Psoas muscle (tissue), 7 donors: ENCODE measurements at regions not wholly inside any gene's neighbourhood (a gene's known extent, or its start where the extent isn't known, plus 50 kb on each side); places are given as distances from the start of the nearest gene placed in this dataset.

Source experiments
- ATAC-seq, 4 donors: fragments of 200-7000 bp; cut with Tn5 transposase; one replicate each; pipeline ENCODE4 v1.9.1; 2020; ENCODE audit warnings: moderate library complexity in 3 of 4, mild to moderate bottlenecking in 2 of 4
- DNase-seq, 2 donors: peaks; one replicate each; pipeline ENCODE4 v3.0.0-alpha.2; 2020
- H3K27ac ChIP-seq: fragments of 200-600 bp; one replicate; pipeline ENCODE4 v1.8.0; 2022
- H3K27me3 ChIP-seq, 3 donors: fragments of 200-600 bp in 1 of 3; one replicate each; pipeline versions ENCODE4 v1.6.1 to v1.8.0; 2013 to 2022; ENCODE audit warnings: low read length in 2 of 3, mild to moderate bottlenecking in 2 of 3, moderate library complexity in 1 of 3; ENCODE audit not compliant: insufficient read depth in 3 of 3
- H3K36me3 ChIP-seq, 2 donors: fragments of 200-600 bp in 1 of 2; one replicate each; pipeline versions ENCODE4 v1.6.1 to v1.8.0; 2013 to 2022; ENCODE audit warnings: low read depth in 1 of 2, mild to moderate bottlenecking in 1 of 2, moderate library complexity in 1 of 2; ENCODE audit not compliant: insufficient read depth in 1 of 2
- H3K4me1 ChIP-seq: fragments of 200-600 bp; one replicate; pipeline ENCODE4 v1.8.0; 2022
- H3K4me3 ChIP-seq: fragments of 200-600 bp; one replicate; pipeline ENCODE4 v1.8.0; 2022; ENCODE audit warnings: mild to moderate bottlenecking
- H3K9me3 ChIP-seq: fragments of 200-600 bp; one replicate; pipeline ENCODE4 v1.8.0; 2022
- WGBS, 3 donors: extraction: QIAGEN DNeasy Blood & Tissue Kit; methylation state at CpG; one replicate each; pipeline versions ENCODE4 v1.1.6 to v1.1.7; 2013; 5-methylcytosine and 5-hydroxymethylcytosine counted together
- intact Hi-C, 2 donors: fragments of 100-400 bp; cut with DNase I; formaldehyde crosslinking; loops; one replicate each; pipeline versions ENCODE4 v1.11.0 to v1.14.2; 2022
- TF ChIP-seq, protein P1 (sequence below): fragments of 200-600 bp; IDR thresholded peaks from one replicate; pipeline ENCODE4 v1.8.0; 2022; ENCODE audit warnings: antibody characterized with exemption
- donor health status: healthy with polysubstance abuse.
- donor health status: DM: no; HTN: no; CAD: no; lungs with moderate emphysema.
- donor health status: Bipolar disorder and iron deficiency.
- donor health status: healthy.
- donor health status: DM: yes; HTN: yes; CAD: no.
- donor health status: DM: no; HTN: no; CAD: no.
- donor health status: DM: yes; HTN: yes; CAD: no.

DNA sequence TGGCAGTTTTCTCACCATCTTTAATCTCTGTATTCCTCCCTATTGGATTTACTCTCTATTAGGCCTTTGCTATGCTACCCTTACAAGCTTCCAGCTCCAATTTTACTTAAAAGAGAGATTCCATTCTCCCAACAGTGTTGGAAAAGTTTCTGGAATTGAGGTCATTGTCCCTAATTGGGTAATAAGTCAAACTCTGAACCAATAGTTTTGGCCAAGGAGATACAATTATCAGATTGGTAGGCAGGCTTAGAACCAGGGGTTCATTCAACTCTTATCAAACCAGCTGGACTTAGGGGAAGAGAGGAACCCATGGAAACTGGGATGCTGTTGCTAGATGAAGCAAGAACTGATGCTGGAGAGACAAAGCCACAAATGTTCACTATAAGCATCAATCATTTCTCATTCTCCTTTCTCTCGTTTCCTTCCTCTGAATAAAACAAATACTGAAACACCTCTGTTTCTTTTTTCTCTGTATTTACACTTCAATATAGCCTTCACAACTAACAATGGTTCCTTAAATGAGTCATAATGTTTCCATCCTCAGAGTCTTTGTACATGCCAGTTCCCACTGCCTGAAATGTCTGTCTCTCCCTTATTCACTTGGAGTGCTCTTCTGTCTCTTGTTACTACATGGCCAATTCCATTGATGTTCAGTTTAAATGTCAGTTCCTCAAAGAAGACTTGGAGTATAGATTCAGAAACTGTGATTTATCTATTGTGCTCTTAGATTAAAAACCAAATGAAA, 587.3 kb downstream of the GABRG2 start:
- H3K4me3 ChIP-seq, result no peak overlapping the region
- DNase-seq (no peak), ATAC-seq (no peak)
- H3K27ac ChIP-seq, result no peak overlapping the region
- 62 to 85% (median 75%) methylated on average over 1 of the region's 1 CpG for WGBS, 3 donors
- intact Hi-C loops, result no loop called here
- H3K9me3 ChIP-seq, result no peaks in the 10 kb centered on the region
- no peaks in the 10 kb centered on the region for H3K4me1 ChIP-seq
- H3K27me3 ChIP-seq, result no peaks in the 10 kb centered on the region
- TF ChIP-seq, protein P1, sequence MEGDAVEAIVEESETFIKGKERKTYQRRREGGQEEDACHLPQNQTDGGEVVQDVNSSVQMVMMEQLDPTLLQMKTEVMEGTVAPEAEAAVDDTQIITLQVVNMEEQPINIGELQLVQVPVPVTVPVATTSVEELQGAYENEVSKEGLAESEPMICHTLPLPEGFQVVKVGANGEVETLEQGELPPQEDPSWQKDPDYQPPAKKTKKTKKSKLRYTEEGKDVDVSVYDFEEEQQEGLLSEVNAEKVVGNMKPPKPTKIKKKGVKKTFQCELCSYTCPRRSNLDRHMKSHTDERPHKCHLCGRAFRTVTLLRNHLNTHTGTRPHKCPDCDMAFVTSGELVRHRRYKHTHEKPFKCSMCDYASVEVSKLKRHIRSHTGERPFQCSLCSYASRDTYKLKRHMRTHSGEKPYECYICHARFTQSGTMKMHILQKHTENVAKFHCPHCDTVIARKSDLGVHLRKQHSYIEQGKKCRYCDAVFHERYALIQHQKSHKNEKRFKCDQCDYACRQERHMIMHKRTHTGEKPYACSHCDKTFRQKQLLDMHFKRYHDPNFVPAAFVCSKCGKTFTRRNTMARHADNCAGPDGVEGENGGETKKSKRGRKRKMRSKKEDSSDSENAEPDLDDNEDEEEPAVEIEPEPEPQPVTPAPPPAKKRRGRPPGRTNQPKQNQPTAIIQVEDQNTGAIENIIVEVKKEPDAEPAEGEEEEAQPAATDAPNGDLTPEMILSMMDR, result no peak
- no peaks in the 10 kb centered on the region for H3K36me3 ChIP-seq

DNA sequence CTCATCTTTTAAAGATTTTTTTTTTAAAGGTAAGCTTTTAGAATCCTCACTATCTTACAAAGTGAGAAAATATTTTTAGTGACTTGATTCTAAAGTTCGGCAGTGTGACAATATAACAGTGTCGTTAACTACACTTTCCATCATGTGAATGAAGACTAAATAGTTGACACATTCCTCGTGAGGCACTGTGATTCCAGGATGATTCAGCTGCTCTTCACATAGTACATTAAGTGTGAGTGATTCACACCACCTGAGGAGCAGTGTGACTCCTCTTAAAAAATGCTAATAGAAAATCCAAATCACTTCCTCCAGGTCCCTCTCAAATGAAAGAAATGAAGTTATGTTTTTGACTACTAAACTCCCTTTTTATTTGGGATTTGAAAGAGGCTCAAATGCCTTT, 589.5 kb downstream of the GABRG2 start:
- 67 to 73% (median 69%) methylated on average over 3 of the region's 3 CpGs for WGBS, 3 donors
- TF ChIP-seq, protein P1, result no peak
- no peaks in the 10 kb centered on the region for H3K36me3 ChIP-seq
- H3K27me3 ChIP-seq, result no peaks in the 10 kb centered on the region
- ATAC-seq (no peak), DNase-seq (no peak)
- intact Hi-C loops, result no loop called here
- H3K9me3 ChIP-seq, result no peaks in the 10 kb centered on the region
- no peaks in the 10 kb centered on the region for H3K4me1 ChIP-seq
- H3K4me3 ChIP-seq, result no peak overlapping the region
- no peak overlapping the region for H3K27ac ChIP-seq

DNA sequence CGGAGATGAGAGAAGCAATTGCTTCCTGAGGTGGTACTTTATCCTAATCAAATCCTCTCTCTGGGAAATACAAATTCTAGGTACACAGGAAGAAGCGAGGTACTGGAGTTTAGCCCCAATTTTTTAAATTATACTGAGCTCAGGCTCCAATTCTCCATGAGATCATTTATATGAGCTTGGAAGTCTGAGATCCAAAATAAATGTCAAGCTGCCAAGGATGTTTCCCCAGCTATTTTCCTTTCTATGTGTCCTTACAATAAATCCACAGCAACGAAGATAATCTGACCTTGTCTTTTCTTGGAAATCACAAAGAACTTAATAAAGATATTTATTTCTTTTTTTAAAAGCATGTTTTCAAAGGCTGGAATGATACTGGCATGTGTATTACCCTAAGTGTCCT, 597.3 kb downstream of the GABRG2 start:
- intact Hi-C loops, result no loop called here
- Histone ChIP-seq H3K9me3 (no peaks in the 10 kb centered on the region), H3K36me3 (no peaks in the 10 kb centered on the region), H3K4me1 (no peaks in the 10 kb centered on the region), H3K27me3 (no peaks in the 10 kb centered on the region), H3K27ac (no peak overlapping the region), H3K4me3 (no peak overlapping the region)
- 68 to 75% (median 69%) methylated on average over 3 of the region's 3 CpGs for WGBS, 3 donors
- DNase-seq (no peak), ATAC-seq (no peak)
- TF ChIP-seq, protein P1, result no peak

DNA sequence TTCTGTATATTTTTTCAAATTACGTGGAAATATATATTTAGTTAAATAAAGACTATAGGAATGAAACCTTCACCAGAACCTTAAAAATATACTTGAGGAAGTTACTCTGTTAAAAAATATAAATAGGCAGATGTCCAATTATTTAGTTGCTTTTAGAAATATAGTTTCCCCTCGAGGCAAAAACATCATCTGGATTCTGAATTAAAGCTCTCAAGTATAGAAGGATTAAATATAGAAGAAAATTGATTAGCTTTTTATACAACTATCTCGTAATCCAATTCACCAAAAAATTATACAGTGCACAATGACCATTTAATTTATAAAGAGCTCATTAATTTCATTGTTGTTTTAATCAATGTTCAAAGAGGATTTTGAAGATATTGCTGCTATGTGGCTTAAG, 601.4 kb downstream of the GABRG2 start:
- WGBS, 3 donors, result 51 to 60% (median 51%) methylated on average over 3 of the region's 3 CpGs
- H3K27me3 ChIP-seq, result no peaks in the 10 kb centered on the region
- TF ChIP-seq, protein P1, result no peak
- intact Hi-C loops, result no loop called here
- H3K36me3 ChIP-seq, result no peaks in the 10 kb centered on the region
- no peak overlapping the region for H3K27ac ChIP-seq
- H3K9me3 ChIP-seq, result no peaks in the 10 kb centered on the region
- H3K4me3 ChIP-seq, result no peak overlapping the region
- no peak for ATAC-seq
- DNase-seq, result no peak
- H3K4me1 ChIP-seq, result no peaks in the 10 kb centered on the region

DNA sequence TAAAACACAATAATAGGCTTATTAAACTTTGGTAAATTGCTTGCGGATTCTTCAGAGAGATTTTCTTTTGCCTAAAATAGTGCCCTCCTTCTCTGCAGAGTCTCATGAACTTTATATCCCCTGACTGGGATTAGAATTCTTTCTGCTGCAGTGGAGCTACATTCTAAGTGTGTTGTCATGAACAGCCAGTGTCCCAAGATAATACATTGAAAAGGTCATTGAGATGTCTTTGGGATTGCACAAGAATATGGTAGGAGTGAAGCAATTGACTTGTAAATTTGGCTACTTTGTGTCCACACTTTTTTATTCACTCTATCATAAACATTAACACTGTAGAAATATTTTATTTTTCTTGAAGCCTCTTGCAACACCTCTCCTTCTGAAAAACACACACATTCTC, 604.5 kb downstream of the GABRG2 start:
- DNase-seq, result no peak
- WGBS, 3 donors, result 76 to 88% (median 86%) methylated on average over 1 of the region's 1 CpG
- H3K36me3 ChIP-seq, result no peaks in the 10 kb centered on the region
- intact Hi-C loops, result no loop called here
- no peak overlapping the region for H3K27ac ChIP-seq
- no peak for ATAC-seq
- TF ChIP-seq, protein P1, result no peak
- H3K27me3 ChIP-seq, result no peaks in the 10 kb centered on the region
- H3K9me3 ChIP-seq, result no peaks in the 10 kb centered on the region
- H3K4me3 ChIP-seq, result no peak overlapping the region
- H3K4me1 ChIP-seq, result no peaks in the 10 kb centered on the region
